GM12878 (cell line): ENCODE measurements at regions not wholly inside any gene's neighbourhood (a gene's known extent, or its start where the extent isn't known, plus 50 kb on each side); places are given as distances from the start of the nearest gene placed in this dataset.

Source experiments
- ATAC-seq: fragments of 200-7000 bp; cut with Tn5 transposase; 3 replicates; pipeline ENCODE4 v1.9.1; 2020; ENCODE audit warnings: mild to moderate bottlenecking, moderate library complexity
- BruUV-seq: library from RNA; stranded (reverse); fragments of 400-500 nt; replicated peaks from 2 replicates; lab custom pipeline; 2021; lab: Mats Ljungman, UMichigan
- CTCF ChIA-PET: fragments of 300-600 bp; sonication (Branson Sonifier 250); formaldehyde crosslinking; extraction: SDS; loops from one replicate; lab custom pipeline; 2021; ENCODE audit warnings: inconsistent platforms; lab: Yijun Ruan, JAX
- POLR2A ChIA-PET: fragments of 350-600 bp; formaldehyde crosslinking; extraction: SDS; loops from one replicate; lab custom pipeline; 2021; ENCODE audit warnings: inconsistent platforms; lab: Charles Lee
- RAD21 ChIA-PET: fragments of 300-600 bp; sonication (Branson Sonifier 250); formaldehyde crosslinking; loops from one replicate; lab custom pipeline; 2023; ENCODE audit warnings: antibody characterized with exemption; ENCODE audit not compliant: unreplicated experiment; lab: Charles Lee
- SMC1A ChIA-PET: fragments of 300-600 bp; sonication (Branson Sonifier 250); formaldehyde crosslinking; loops from one replicate; lab custom pipeline; 2023; ENCODE audit not compliant: unreplicated experiment, uncharacterized antibody; lab: Charles Lee
- DNase-seq: peaks from one replicate; pipeline ENCODE4 v3.0.0-alpha.2; 2011; ENCODE audit warnings: low read depth, low spot score
- FAIRE-seq: peaks from 3 replicates; lab custom pipeline; 2011; peaks lifted over from hg19 to GRCh38; lab: Jason Lieb, UNC
- H2AFZ ChIP-seq: 2 replicates; pipeline ENCODE4 v1.6.0; 2011; ENCODE audit warnings: low read depth, low read length, control low read depth; ENCODE audit not compliant: control insufficient read depth
- H3K27ac ChIP-seq: 2 replicates; pipeline ENCODE4 v1.5.1; 2011; ENCODE audit warnings: control low read depth; ENCODE audit not compliant: control insufficient read depth, insufficient read depth
- H3K27me3 ChIP-seq, 2 experiments: replicated peaks in 1 of 2; 2 replicates each; pipeline versions ENCODE4 v1.6.0 to v1.6.1; 2011; ENCODE audit warnings: low read length in 1 of 2; ENCODE audit not compliant: control insufficient read depth in 2 of 2, insufficient read depth in 2 of 2
- H3K36me3 ChIP-seq, 2 experiments: 2 replicates each; pipeline ENCODE4 v1.5.1; 2011; ENCODE audit warnings: low read length in 1 of 2; ENCODE audit not compliant: control insufficient read depth in 2 of 2, insufficient read depth in 2 of 2
- H3K4me1 ChIP-seq: 2 replicates; pipeline ENCODE4 v1.6.1; 2011; ENCODE audit warnings: mild to moderate bottlenecking, low read length, moderate library complexity, mixed read lengths; ENCODE audit not compliant: control insufficient read depth, insufficient read depth
- H3K4me2 ChIP-seq: 2 replicates; pipeline ENCODE4 v1.6.0; 2011; ENCODE audit warnings: control low read depth; ENCODE audit not compliant: control insufficient read depth, insufficient read depth
- H3K4me3 ChIP-seq: fragments of 200-600 bp; sonication (generic); 2 replicates; pipeline ENCODE4 v1.5.1; 2016
- H3K79me2 ChIP-seq: 2 replicates; pipeline ENCODE4 v1.6.0; 2011; ENCODE audit warnings: low read length; ENCODE audit not compliant: control insufficient read depth, insufficient read depth
- H3K9ac ChIP-seq: 2 replicates; pipeline ENCODE4 v1.8.0; 2011; ENCODE audit warnings: low read length, control low read depth, mixed read lengths; ENCODE audit not compliant: control insufficient read depth, insufficient read depth
- H3K9me3 ChIP-seq: replicated peaks from 3 replicates; pipeline ENCODE4 v1.5.1; 2011; ENCODE audit warnings: mild to moderate bottlenecking, low read length; ENCODE audit not compliant: control insufficient read depth, insufficient read depth
- H4K20me1 ChIP-seq: 2 replicates; pipeline ENCODE4 v1.6.0; 2011; ENCODE audit not compliant: control insufficient read depth, insufficient read depth
- ATF7 ChIP-seq: fragments of 450-650 bp; IDR thresholded peaks from 2 replicates; pipeline ENCODE4 v1.6.1; 2016; ENCODE audit warnings: low read depth, mild to moderate bottlenecking
- EP300 ChIP-seq, 2 experiments: fragments of 150-350 bp in 1 of 2; IDR thresholded peaks; 2 replicates each; pipeline ENCODE4 v1.6.1; 2011 to 2012; ENCODE audit warnings: low read depth in 2 of 2, low read length in 2 of 2, borderline replicate concordance in 1 of 2, improper control_type of control experiment in 1 of 2, inconsistent platforms in 1 of 2; ENCODE audit not compliant: control insufficient read depth in 1 of 2
- HDAC2 ChIP-seq: fragments of 200-600 bp; sonication (generic); IDR thresholded peaks from 2 replicates; pipeline ENCODE4 v1.6.1; 2017
- IRF4 ChIP-seq: IDR thresholded peaks from 2 replicates; pipeline ENCODE4 v1.6.1; 2011; ENCODE audit warnings: low read depth, low read length
- KLF5 ChIP-seq: fragments of 450-650 bp; IDR thresholded peaks from 2 replicates; pipeline ENCODE4 v1.6.1; 2014; ENCODE audit warnings: mild to moderate bottlenecking; ENCODE audit not compliant: partially characterized antibody
- MEF2B ChIP-seq: fragments of 450-650 bp; IDR thresholded peaks from 2 replicates; pipeline ENCODE4 v1.6.1; 2018; ENCODE audit warnings: mild to moderate bottlenecking, moderate library complexity; ENCODE audit not compliant: partially characterized antibody, poor library complexity, severe bottlenecking
- NR2C1 ChIP-seq: fragments of 450-650 bp; IDR thresholded peaks from 2 replicates; pipeline ENCODE4 v1.6.1; 2017; ENCODE audit warnings: antibody characterized with exemption, mild to moderate bottlenecking, moderate library complexity
- NRF1 ChIP-seq: conservative IDR thresholded peaks from 2 replicates; pipeline ENCODE4 v1.6.1; 2011; ENCODE audit warnings: mild to moderate bottlenecking, low read depth, low read length, improper control_type of control experiment
- RB1 ChIP-seq: fragments of 450-650 bp; formaldehyde crosslinking; IDR thresholded peaks from 2 replicates; pipeline ENCODE4 v1.6.1; 2017; ENCODE audit warnings: mild to moderate bottlenecking, borderline replicate concordance
- RFX5 ChIP-seq: IDR thresholded peaks from 2 replicates; pipeline ENCODE4 v1.6.1; 2011; ENCODE audit warnings: low read depth, low read length, improper control_type of control experiment
- SIX5 ChIP-seq: IDR thresholded peaks from 2 replicates; pipeline ENCODE4 v1.6.1; 2011; ENCODE audit warnings: mild to moderate bottlenecking, low read depth, low read length, moderate library complexity; ENCODE audit not compliant: severe bottlenecking
- SMAD5 ChIP-seq: IDR thresholded peaks from 2 replicates; pipeline ENCODE4 v1.6.1; 2016; ENCODE audit warnings: antibody characterized with exemption, low read depth
- SMC3 ChIP-seq: IDR thresholded peaks from 2 replicates; pipeline ENCODE4 v1.6.1; 2011; ENCODE audit warnings: low read length, improper control_type of control experiment, borderline replicate concordance
- TBL1XR1 ChIP-seq: IDR thresholded peaks from 2 replicates; pipeline ENCODE4 v1.6.1; 2012; ENCODE audit warnings: low read depth, low read length, improper control_type of control experiment
- ZBED1 ChIP-seq: IDR thresholded peaks from 2 replicates; pipeline ENCODE4 v1.6.1; 2016; ENCODE audit warnings: borderline replicate concordance
- ZNF207 ChIP-seq: fragments of 450-650 bp; IDR thresholded peaks from 2 replicates; pipeline ENCODE4 v1.6.1; 2014; ENCODE audit warnings: antibody characterized with exemption, mild to moderate bottlenecking, borderline replicate concordance
- WGBS: methylation state at CpG from one replicate; pipeline ENCODE4 v1.1.6; 2016; ENCODE audit warnings: low lambda C conversion rate; ENCODE audit not compliant: insufficient replicate concordance, insufficient coverage; ENCODE audit errors: missing lambda C conversion rate; 5-methylcytosine and 5-hydroxymethylcytosine counted together
- in situ Hi-C: fragments of 300-500 bp; cut with MboI; formaldehyde crosslinking; loops from 9 replicates; pipeline ENCODE4 v1.14.3; 2018; ENCODE audit warnings: mixed read lengths
- intact Hi-C: fragments of 100-400 bp; cut with micrococcal nuclease; formaldehyde crosslinking; loops from one replicate; pipeline ENCODE4 v1.14.2; 2022; ENCODE audit not compliant: unreplicated experiment
- TF ChIP-seq, protein P1 (sequence below): IDR thresholded peaks from 2 replicates; pipeline ENCODE4 v1.6.1; 2012; ENCODE audit warnings: improper control_type of control experiment, low read depth, low read length; ENCODE audit not compliant: insufficient replicate concordance
- TF ChIP-seq, protein P2 (sequence below): IDR thresholded peaks from 2 replicates; pipeline ENCODE4 v1.6.1; 2011; ENCODE audit warnings: borderline replicate concordance, low read depth, mild to moderate bottlenecking, moderate library complexity, low read length; ENCODE audit not compliant: insufficient read depth, poor library complexity, severe bottlenecking

DNA sequence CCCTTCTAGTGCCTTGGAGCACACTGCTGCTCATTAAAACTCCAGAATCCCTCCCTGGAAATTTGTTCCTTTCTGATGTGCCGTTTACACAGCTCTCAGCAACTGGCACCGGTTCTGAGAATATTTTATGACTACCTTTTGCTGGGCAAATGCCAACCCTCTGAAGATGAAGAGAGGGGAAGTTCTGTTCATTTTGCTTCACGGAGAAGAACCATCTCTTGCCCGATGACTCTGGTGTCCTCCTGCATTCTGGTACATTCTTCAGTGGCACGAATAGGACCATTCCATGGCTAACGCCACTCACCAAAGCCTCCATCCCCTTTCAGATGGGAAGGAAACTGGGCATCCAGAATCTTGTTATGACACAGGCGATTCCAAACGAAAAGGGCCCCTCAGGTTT is 96.2 kb upstream of the SIM2 start:
- Histone ChIP-seq H3K36me3 (no peaks in the 10 kb centered on the region), H3K9me3 (no peaks in the 10 kb centered on the region; the same call in 2 of the 3 replicates), H3K79me2 (no peaks in the 10 kb centered on the region), H2AFZ (no peak overlapping the region), H3K4me1 (no peaks in the 10 kb centered on the region), H3K9ac (no peak overlapping the region), H3K27ac (no peak overlapping the region), H3K4me2 (no peak overlapping the region), H4K20me1 (no peaks in the 10 kb centered on the region), H3K27me3 (no peaks in the 10 kb centered on the region; a peak in 2 of 4 replicates), H3K4me3 (no peak overlapping the region)
- no peak for FAIRE-seq
- RAD21 ChIA-PET, result no interaction called here
- CTCF ChIA-PET, result no interaction called here
- 37% methylated on average over 8 of the region's 8 CpGs for WGBS
- intact Hi-C loops (no loop called here), in situ Hi-C loops (no loop called here)
- SMC1A ChIA-PET, result no interaction called here
- BruUV-seq, result no TSS peak
- ATAC-seq, result no peak
- POLR2A ChIA-PET, result no interaction called here
- no peak for DNase-seq
- TF ChIP-seq NRF1 (no peak), MEF2B (no peak), SMC3 (no peak), TBL1XR1 (no peak), NR2C1 (no peak), ZBED1 (no peak), SIX5 (no peak), RFX5 (no peak), KLF5 (no peak), RB1 (no peak), IRF4 (no peak), HDAC2 (no peak), EP300 (IDR thresholded peaks at IDR 0.05; ENCODE audit: borderline replicate concordance in 1 of 2, control insufficient read depth in 1 of 2, low read depth in 2 of 2, low read length in 2 of 2) (no peak), ATF7 (no peak), ZNF207 (no peak), SMAD5 (no peak)
- TF ChIP-seq, protein P1, sequence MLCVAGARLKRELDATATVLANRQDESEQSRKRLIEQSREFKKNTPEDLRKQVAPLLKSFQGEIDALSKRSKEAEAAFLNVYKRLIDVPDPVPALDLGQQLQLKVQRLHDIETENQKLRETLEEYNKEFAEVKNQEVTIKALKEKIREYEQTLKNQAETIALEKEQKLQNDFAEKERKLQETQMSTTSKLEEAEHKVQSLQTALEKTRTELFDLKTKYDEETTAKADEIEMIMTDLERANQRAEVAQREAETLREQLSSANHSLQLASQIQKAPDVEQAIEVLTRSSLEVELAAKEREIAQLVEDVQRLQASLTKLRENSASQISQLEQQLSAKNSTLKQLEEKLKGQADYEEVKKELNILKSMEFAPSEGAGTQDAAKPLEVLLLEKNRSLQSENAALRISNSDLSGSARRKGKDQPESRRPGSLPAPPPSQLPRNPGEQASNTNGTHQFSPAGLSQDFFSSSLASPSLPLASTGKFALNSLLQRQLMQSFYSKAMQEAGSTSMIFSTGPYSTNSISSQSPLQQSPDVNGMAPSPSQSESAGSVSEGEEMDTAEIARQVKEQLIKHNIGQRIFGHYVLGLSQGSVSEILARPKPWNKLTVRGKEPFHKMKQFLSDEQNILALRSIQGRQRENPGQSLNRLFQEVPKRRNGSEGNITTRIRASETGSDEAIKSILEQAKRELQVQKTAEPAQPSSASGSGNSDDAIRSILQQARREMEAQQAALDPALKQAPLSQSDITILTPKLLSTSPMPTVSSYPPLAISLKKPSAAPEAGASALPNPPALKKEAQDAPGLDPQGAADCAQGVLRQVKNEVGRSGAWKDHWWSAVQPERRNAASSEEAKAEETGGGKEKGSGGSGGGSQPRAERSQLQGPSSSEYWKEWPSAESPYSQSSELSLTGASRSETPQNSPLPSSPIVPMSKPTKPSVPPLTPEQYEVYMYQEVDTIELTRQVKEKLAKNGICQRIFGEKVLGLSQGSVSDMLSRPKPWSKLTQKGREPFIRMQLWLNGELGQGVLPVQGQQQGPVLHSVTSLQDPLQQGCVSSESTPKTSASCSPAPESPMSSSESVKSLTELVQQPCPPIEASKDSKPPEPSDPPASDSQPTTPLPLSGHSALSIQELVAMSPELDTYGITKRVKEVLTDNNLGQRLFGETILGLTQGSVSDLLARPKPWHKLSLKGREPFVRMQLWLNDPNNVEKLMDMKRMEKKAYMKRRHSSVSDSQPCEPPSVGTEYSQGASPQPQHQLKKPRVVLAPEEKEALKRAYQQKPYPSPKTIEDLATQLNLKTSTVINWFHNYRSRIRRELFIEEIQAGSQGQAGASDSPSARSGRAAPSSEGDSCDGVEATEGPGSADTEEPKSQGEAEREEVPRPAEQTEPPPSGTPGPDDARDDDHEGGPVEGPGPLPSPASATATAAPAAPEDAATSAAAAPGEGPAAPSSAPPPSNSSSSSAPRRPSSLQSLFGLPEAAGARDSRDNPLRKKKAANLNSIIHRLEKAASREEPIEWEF, result no peak
- TF ChIP-seq, protein P2, sequence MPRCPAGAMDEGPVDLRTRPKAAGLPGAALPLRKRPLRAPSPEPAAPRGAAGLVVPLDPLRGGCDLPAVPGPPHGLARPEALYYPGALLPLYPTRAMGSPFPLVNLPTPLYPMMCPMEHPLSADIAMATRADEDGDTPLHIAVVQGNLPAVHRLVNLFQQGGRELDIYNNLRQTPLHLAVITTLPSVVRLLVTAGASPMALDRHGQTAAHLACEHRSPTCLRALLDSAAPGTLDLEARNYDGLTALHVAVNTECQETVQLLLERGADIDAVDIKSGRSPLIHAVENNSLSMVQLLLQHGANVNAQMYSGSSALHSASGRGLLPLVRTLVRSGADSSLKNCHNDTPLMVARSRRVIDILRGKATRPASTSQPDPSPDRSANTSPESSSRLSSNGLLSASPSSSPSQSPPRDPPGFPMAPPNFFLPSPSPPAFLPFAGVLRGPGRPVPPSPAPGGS, result no peak
